Activated CD4-positive, alpha-beta T cell treated with anti-CD3 and anti-CD28 coated beads, Interleukin-2, amount 10 ng/mL, durations not matched to agents 7 days and 5 days (primary cell): ENCODE measurements at regions not wholly inside any gene's neighbourhood (a gene's known extent, or its start where the extent isn't known, plus 50 kb on each side); places are given as distances from the start of the nearest gene placed in this dataset.

ENCODE experiments used
- CTCF ChIA-PET: fragments of 350-600 bp; sonication (Branson Sonifier 250); formaldehyde crosslinking; loops from one replicate; lab custom pipeline; 2021; ENCODE audit warnings: antibody characterized with exemption; lab: Charles Lee
- POLR2A ChIA-PET: fragments of 350-600 bp; sonication (Branson Sonifier 250); formaldehyde crosslinking; loops from one replicate; lab custom pipeline; 2021; ENCODE audit warnings: antibody characterized with exemption; lab: Charles Lee
- DNase-seq: peaks from one replicate; pipeline ENCODE4 v3.0.0-alpha.2; 2020
- H3K27ac Mint-ChIP-seq: one replicate; pipeline ENCODE4 v1.8.0; 2021; ENCODE audit warnings: mild to moderate bottlenecking, moderate library complexity, mixed read lengths
- H3K27me3 Mint-ChIP-seq: one replicate; pipeline ENCODE4 v1.8.0; 2021; ENCODE audit warnings: mixed read lengths
- H3K36me3 Mint-ChIP-seq: one replicate; pipeline ENCODE4 v1.8.0; 2021; ENCODE audit warnings: low read depth, mixed read lengths
- H3K4me1 Mint-ChIP-seq: one replicate; pipeline ENCODE4 v1.8.0; 2021; ENCODE audit warnings: mixed read lengths
- H3K4me3 Mint-ChIP-seq: one replicate; pipeline ENCODE4 v1.8.0; 2021; ENCODE audit warnings: mild to moderate bottlenecking, moderate library complexity, mixed read lengths
- H3K9me3 Mint-ChIP-seq: one replicate; pipeline ENCODE4 v1.8.0; 2021; ENCODE audit warnings: mixed read lengths

GRCh38 chr1:87240661-87241285, 87.9 kb upstream of the LMO4 start:
- Mint-ChIP-seq H3K36me3 (no peaks in the 10 kb centered on the region), H3K9me3 (no peaks in the 10 kb centered on the region), H3K27me3 (peaks cover 2% of the 10 kb centered on the region), H3K4me3 (no peak overlapping the region), H3K27ac (no peak overlapping the region), H3K4me1 (no peaks in the 10 kb centered on the region)
- CTCF ChIA-PET: no interaction called here
- POLR2A ChIA-PET: no interaction called here
- no peak for DNase-seq

DNA sequence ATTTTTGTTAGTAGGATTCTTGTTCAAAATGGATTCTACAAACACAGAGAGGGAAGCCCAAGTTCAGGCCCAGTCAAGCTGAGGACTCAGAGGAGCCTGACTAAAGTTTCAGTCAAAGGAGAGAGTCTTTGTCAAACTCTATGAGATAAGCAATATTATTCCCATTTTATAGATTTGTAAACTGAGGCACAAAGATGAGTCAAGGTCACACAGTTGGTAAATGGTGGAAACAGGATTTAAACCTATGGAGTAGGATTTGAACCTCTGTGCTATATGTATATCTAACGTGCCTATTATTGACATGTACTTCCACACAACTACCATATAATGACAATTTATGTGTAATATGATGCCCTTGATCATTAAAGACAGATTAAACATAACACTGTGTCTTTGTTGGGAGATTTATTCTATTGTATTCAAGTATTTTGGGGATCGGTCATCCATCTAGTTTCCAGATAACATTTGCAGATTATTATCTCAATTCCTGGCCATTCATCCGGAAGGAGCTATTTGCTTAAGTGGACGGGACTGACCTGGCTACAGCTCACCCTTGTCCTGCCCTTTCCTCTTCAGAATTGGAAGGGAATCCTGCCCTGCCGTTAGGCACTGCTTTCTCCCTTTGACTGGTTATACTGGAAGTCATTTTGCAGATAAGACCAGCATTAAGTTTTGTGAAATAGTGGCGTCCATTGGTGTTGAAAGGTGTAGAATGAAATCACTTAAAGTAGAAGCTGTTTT, 86.1 kb upstream of the LMO4 start:
- CTCF ChIA-PET: no interaction called here
- no peaks in the 10 kb centered on the region for H3K4me1 Mint-ChIP-seq
- POLR2A ChIA-PET: no interaction called here

GRCh38 chr1:87243573-87243972, 85.1 kb upstream of the LMO4 start:
- CTCF ChIA-PET: no interaction called here
- Mint-ChIP-seq H3K4me3 (no peak overlapping the region), H3K27me3 (no peaks in the 10 kb centered on the region), H3K36me3 (no peaks in the 10 kb centered on the region), H3K4me1 (no peaks in the 10 kb centered on the region), H3K9me3 (no peaks in the 10 kb centered on the region), H3K27ac (no peak overlapping the region)
- no peak for DNase-seq
- POLR2A ChIA-PET: no interaction called here

More for the DNA sequence above, 86.1 kb upstream of the LMO4 start:
- DNase-seq: no peak
- H3K9me3 Mint-ChIP-seq: no peaks in the 10 kb centered on the region
- H3K4me3 Mint-ChIP-seq: no peak overlapping the region
- H3K36me3 Mint-ChIP-seq: no peaks in the 10 kb centered on the region
- peaks cover 2% of the 10 kb centered on the region for H3K27me3 Mint-ChIP-seq
- H3K27ac Mint-ChIP-seq: no peak overlapping the region

DNA sequence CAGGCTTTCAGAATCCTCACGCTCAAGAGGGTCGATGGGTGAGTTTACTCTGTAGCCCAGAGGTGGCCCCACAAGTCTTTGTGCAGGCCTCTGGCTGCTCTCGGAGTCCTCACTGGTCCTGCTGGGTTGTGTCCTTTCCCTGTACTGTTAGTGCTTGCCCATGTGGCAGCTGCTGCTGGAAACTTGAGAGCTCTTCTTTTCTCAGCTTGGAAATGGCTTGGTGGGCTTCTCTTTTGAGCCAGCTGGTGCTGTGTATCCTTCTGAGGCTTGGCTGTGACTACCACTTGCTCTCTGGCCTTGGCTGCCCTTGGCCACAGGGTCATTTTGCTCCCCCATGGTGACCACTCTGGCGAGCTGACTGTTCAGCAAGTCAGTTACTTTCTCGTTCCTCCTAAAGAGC, 82.2 kb upstream of the LMO4 start:
- H3K27me3 Mint-ChIP-seq: peaks cover 2% of the 10 kb centered on the region
- POLR2A ChIA-PET: no interaction called here
- no peaks in the 10 kb centered on the region for H3K4me1 Mint-ChIP-seq
- H3K36me3 Mint-ChIP-seq: no peaks in the 10 kb centered on the region
- no peak overlapping the region for H3K4me3 Mint-ChIP-seq
- H3K27ac Mint-ChIP-seq: no peak overlapping the region
- no peaks in the 10 kb centered on the region for H3K9me3 Mint-ChIP-seq
- no peak for DNase-seq
- CTCF ChIA-PET: no interaction called here

DNA sequence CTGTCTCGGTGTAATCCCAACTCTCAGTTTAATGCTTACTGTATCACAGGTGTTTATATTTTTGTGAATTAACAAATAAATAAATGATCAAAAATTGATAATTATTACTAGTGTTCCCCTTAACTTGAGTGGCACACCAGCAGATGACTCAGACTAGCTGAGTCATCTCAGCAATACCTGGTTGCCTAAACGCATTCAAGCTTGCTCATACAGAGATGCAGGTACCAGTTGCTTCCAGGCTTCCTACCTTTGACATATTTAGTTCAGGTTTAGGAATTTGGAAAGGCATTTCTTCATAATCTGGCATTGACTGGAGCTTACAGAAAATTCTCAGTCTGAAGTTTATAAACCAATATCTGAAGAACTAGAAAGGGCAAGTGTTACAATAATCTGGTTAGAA, 78.9 kb upstream of the LMO4 start:
- H3K4me3 Mint-ChIP-seq: no peak overlapping the region
- peaks cover 11% of the 10 kb centered on the region for H3K27me3 Mint-ChIP-seq
- H3K4me1 Mint-ChIP-seq: no peaks in the 10 kb centered on the region
- H3K36me3 Mint-ChIP-seq: no peaks in the 10 kb centered on the region
- no peaks in the 10 kb centered on the region for H3K9me3 Mint-ChIP-seq
- no peak overlapping the region for H3K27ac Mint-ChIP-seq
- POLR2A ChIA-PET: no interaction called here
- CTCF ChIA-PET: no interaction called here
- no peak for DNase-seq

DNA sequence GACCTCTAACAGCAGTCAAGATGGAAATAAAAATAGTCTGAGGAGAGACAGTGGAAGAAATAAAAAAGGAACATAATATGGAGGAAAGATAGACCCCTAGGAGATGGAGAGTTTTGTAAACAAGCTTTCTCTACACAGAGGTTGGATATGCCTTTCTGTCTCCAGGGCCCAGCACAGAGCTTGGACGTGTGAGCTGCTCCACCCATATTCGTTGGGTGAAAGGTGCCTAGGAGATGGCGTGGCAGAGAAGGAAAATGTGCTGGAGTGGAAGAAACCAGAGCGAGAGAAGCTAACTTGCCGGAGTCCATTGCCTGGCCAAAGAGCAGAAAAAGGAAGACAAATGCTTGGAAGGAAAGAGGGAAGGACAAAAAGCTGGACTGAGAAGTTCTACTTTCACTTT, 78.3 kb upstream of the LMO4 start:
- no peaks in the 10 kb centered on the region for H3K4me1 Mint-ChIP-seq
- H3K4me3 Mint-ChIP-seq: no peak overlapping the region
- POLR2A ChIA-PET: no interaction called here
- peaks cover 11% of the 10 kb centered on the region for H3K27me3 Mint-ChIP-seq
- H3K9me3 Mint-ChIP-seq: no peaks in the 10 kb centered on the region
- DNase-seq: no peak
- no peak overlapping the region for H3K27ac Mint-ChIP-seq
- CTCF ChIA-PET: no interaction called here
- no peaks in the 10 kb centered on the region for H3K36me3 Mint-ChIP-seq

DNA sequence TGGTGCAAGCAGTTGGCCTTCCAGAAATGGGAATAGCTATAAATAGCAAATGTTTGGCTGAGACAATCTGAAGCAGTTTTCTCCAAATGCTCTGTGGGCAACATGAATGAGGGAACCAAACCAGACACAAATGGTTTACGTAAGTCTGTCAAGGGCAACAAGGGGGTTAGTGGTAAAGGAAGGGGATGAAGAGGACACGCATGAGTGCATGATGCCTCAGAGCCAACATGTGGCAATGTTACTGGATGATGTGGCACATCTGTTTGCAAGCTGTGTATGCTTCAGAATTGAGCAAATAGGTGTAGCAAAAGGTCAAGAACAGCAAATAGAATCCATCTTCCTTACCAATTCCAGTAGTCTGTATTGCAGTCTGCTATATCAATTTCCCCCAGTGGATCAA, 76.3 kb upstream of the LMO4 start:
- H3K4me1 Mint-ChIP-seq: no peaks in the 10 kb centered on the region
- ChIA-PET CTCF (no interaction called here), POLR2A (no interaction called here)
- no peaks in the 10 kb centered on the region for H3K36me3 Mint-ChIP-seq
- no peak overlapping the region for H3K27ac Mint-ChIP-seq
- peaks cover 18% of the 10 kb centered on the region for H3K27me3 Mint-ChIP-seq
- H3K4me3 Mint-ChIP-seq: no peak overlapping the region
- DNase-seq: no peak
- no peaks in the 10 kb centered on the region for H3K9me3 Mint-ChIP-seq

GRCh38 chr1:87262688-87263087, 66.0 kb upstream of the LMO4 start:
- ChIA-PET CTCF (no interaction called here), POLR2A (no interaction called here)
- Mint-ChIP-seq H3K27ac (no peak overlapping the region), H3K4me1 (no peaks in the 10 kb centered on the region), H3K4me3 (no peak overlapping the region), H3K36me3 (no peaks in the 10 kb centered on the region), H3K27me3 (peaks cover 8% of the 10 kb centered on the region), H3K9me3 (no peaks in the 10 kb centered on the region)
- DNase-seq: no peak

DNA sequence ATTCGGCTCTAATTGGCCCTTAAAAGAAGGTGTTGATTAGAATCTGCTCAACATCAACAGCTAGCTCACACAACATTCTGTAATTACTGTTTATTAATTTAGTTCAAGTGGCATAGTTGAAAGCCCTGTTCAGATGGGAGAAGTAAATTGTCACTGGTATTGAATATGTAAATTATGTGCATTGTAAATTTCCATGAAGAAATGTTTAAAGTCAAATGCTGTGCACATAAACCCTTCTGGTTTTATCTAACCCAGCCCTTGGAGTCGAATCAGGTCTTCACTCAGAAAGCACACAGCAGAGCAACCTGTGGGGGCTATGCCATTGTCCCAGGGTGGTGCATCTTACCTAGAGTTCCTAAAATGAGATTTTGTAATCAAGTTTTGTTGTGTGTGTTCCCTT, 65.4 kb upstream of the LMO4 start:
- Mint-ChIP-seq H3K9me3 (no peaks in the 10 kb centered on the region), H3K4me3 (no peak overlapping the region), H3K27me3 (peaks cover 7% of the 10 kb centered on the region), H3K36me3 (no peaks in the 10 kb centered on the region), H3K27ac (no peak overlapping the region), H3K4me1 (no peaks in the 10 kb centered on the region)
- DNase-seq: no peak
- ChIA-PET CTCF (no interaction called here), POLR2A (no interaction called here)

- ChIA-PET POLR2A (no interaction called here), CTCF (no interaction called here)
- Mint-ChIP-seq H3K4me1 (no peaks in the 10 kb centered on the region), H3K27me3 (peaks cover 7% of the 10 kb centered on the region), H3K9me3 (no peaks in the 10 kb centered on the region), H3K36me3 (no peaks in the 10 kb centered on the region), H3K4me3 (no peak overlapping the region), H3K27ac (no peak overlapping the region)
- DNase-seq: no peak
These were observed 64.9 kb upstream of the LMO4 start for GRCh38 chr1:87263785-87264184.

DNA sequence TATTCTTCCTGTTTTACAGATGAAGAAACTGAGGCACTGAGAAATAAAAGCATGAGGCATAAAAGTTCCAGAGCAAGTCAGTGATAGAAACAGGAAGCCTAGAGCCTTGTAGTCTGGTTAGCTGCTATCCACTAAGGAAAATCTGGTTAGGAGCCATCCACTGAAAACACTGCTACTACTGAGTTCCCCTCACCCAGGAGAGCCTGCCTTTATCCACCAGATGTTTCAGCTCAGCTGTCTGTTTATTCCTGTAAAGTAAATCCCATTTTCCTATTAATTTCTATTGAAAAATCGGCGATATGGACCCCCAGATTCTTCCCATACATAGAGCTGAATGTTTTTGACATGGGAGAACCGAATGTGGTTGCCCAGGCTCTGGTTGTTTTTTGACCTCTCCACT, 63.7 kb upstream of the LMO4 start:
- no peak overlapping the region for H3K27ac Mint-ChIP-seq
- H3K4me3 Mint-ChIP-seq: no peak overlapping the region
- ChIA-PET CTCF (no interaction called here), POLR2A (no interaction called here)
- no peaks in the 10 kb centered on the region for H3K4me1 Mint-ChIP-seq
- H3K27me3 Mint-ChIP-seq: peaks cover 7% of the 10 kb centered on the region
- H3K36me3 Mint-ChIP-seq: no peaks in the 10 kb centered on the region
- H3K9me3 Mint-ChIP-seq: no peaks in the 10 kb centered on the region
- DNase-seq: no peak

DNA sequence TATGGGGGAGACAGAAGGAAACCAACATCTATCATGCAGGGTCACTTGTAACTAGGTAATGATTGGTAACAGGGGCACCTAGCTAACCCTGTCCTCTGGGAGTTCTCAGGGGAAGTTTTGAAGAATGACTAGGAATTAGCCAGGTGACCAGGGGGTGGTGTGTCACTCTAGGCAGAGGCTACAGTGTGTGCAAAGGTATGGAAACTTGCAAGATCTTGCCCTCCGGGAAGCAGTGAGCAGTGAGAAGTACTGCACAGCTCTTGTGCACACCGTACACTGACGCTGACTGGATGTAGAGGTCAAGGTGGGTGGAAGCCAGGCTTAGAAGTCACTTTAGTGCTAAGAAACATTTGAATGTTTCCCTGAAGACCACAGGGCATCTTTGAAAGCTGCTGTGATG, 62.9 kb upstream of the LMO4 start:
- ChIA-PET CTCF (no interaction called here), POLR2A (no interaction called here)
- no peaks in the 10 kb centered on the region for H3K4me1 Mint-ChIP-seq
- no peaks in the 10 kb centered on the region for H3K36me3 Mint-ChIP-seq
- DNase-seq: no peak
- no peaks in the 10 kb centered on the region for H3K9me3 Mint-ChIP-seq
- no peak overlapping the region for H3K27ac Mint-ChIP-seq
- H3K4me3 Mint-ChIP-seq: no peak overlapping the region
- H3K27me3 Mint-ChIP-seq: peaks cover 7% of the 10 kb centered on the region

GRCh38 chr1:87268111-87268510, 60.6 kb upstream of the LMO4 start:
- POLR2A ChIA-PET: no interaction called here
- no peak overlapping the region for H3K4me3 Mint-ChIP-seq

GRCh38 chr1:87269921-87270320, 58.8 kb upstream of the LMO4 start:
- Mint-ChIP-seq H3K4me1 (no peaks in the 10 kb centered on the region), H3K27me3 (peaks cover 7% of the 10 kb centered on the region), H3K9me3 (no peaks in the 10 kb centered on the region), H3K4me3 (no peak overlapping the region), H3K27ac (no peak overlapping the region), H3K36me3 (no peaks in the 10 kb centered on the region)
- no peak for DNase-seq
- ChIA-PET POLR2A (no interaction called here), CTCF (no interaction called here)

More at GRCh38 chr1:87268111-87268510, 60.6 kb upstream of the LMO4 start:
- Mint-ChIP-seq H3K27ac (no peak overlapping the region), H3K27me3 (peaks cover 7% of the 10 kb centered on the region), H3K36me3 (no peaks in the 10 kb centered on the region), H3K9me3 (no peaks in the 10 kb centered on the region), H3K4me1 (no peaks in the 10 kb centered on the region)
- DNase-seq: no peak
- CTCF ChIA-PET: no interaction called here
